Endodermal cell (in vitro differentiated cells): ENCODE measurements at regions not wholly inside any gene's neighbourhood (a gene's known extent, or its start where the extent isn't known, plus 50 kb on each side); places are given as distances from the start of the nearest gene placed in this dataset.

Source experiments
- DNase-seq: peaks from one replicate; pipeline ENCODE4 v3.0.0-alpha.2; 2017
- H3K27ac ChIP-seq: 2 replicates; pipeline ENCODE4 v1.5.1; 2013; ENCODE audit warnings: mild to moderate bottlenecking, low read depth, low read length, moderate library complexity
- H3K27me3 ChIP-seq: 2 replicates; pipeline ENCODE4 v1.6.1; 2013; ENCODE audit warnings: mild to moderate bottlenecking, low read length, moderate library complexity; ENCODE audit not compliant: insufficient read depth, control insufficient read depth, poor library complexity, severe bottlenecking
- H3K36me3 ChIP-seq: 2 replicates; pipeline ENCODE4 v1.7.0; 2013; ENCODE audit warnings: mild to moderate bottlenecking, low read length, moderate library complexity; ENCODE audit not compliant: control insufficient read depth, insufficient read depth
- H3K4me1 ChIP-seq: one replicate; pipeline ENCODE4 v1.7.0; 2013; ENCODE audit warnings: low read length; ENCODE audit not compliant: control insufficient read depth, insufficient read depth
- H3K4me3 ChIP-seq: 2 replicates; pipeline ENCODE4 v1.5.1; 2013; ENCODE audit warnings: mild to moderate bottlenecking, low read length, moderate library complexity
- H3K9ac ChIP-seq: 2 replicates; pipeline ENCODE4 v1.6.1; 2013; ENCODE audit warnings: mild to moderate bottlenecking, low read length, moderate library complexity; ENCODE audit not compliant: poor library complexity, severe bottlenecking; ENCODE audit errors: extremely low read depth
- H3K9me3 ChIP-seq: 2 replicates; pipeline ENCODE4 v1.6.1; 2013; ENCODE audit warnings: mild to moderate bottlenecking, low read length, moderate library complexity; ENCODE audit not compliant: control insufficient read depth
- H3K27ac Mint-ChIP-seq: 2 replicates; pipeline ENCODE4 v1.8.0; 2020; ENCODE audit warnings: mixed read lengths
- H3K27me3 Mint-ChIP-seq: 2 replicates; pipeline ENCODE4 v1.8.0; 2021; ENCODE audit warnings: mild to moderate bottlenecking, mixed read lengths; ENCODE audit not compliant: insufficient read depth
- H3K36me3 Mint-ChIP-seq: 2 replicates; pipeline ENCODE4 v1.8.0; 2020; ENCODE audit warnings: low read depth, mixed read lengths
- H3K4me1 Mint-ChIP-seq: 2 replicates; pipeline ENCODE4 v1.8.0; 2020; ENCODE audit warnings: mixed read lengths
- H3K4me3 Mint-ChIP-seq: 2 replicates; pipeline ENCODE4 v1.8.0; 2020; ENCODE audit warnings: mild to moderate bottlenecking, moderate library complexity, mixed read lengths
- H3K9me3 Mint-ChIP-seq: 2 replicates; pipeline ENCODE4 v1.8.0; 2020; ENCODE audit warnings: mild to moderate bottlenecking, mixed read lengths
- WGBS, 2 experiments: methylation state at CpG; one replicate each; pipeline versions ENCODE4 v1.1.5 to v1.1.7; 2013; ENCODE audit warnings: missing lambda C conversion rate in 2 of 2, mixed read lengths in 1 of 2; ENCODE audit not compliant: insufficient coverage in 1 of 2, insufficient read length in 1 of 2; 5-methylcytosine and 5-hydroxymethylcytosine counted together
- TF ChIP-seq, protein P1 (sequence below): fragments of 200-600 bp; sonication (generic); conservative IDR thresholded peaks from 2 replicates; pipeline ENCODE4 v1.5.0; 2021; ENCODE audit warnings: antibody characterized with exemption, mild to moderate bottlenecking

GRCh38 chr7:121624958-121625357 lies 228.8 kb upstream of the FAM3C start:
- WGBS, 2 experiments, result 80 to 91% methylated on average over 1 to 3 of the region's 3 CpGs
- Histone ChIP-seq H3K9ac (no peak overlapping the region), H3K4me3 (no peak overlapping the region), H3K27me3 (no peaks in the 10 kb centered on the region), H3K4me1 (no peaks in the 10 kb centered on the region), H3K27ac (no peak overlapping the region), H3K36me3 (no peaks in the 10 kb centered on the region), H3K9me3 (no peaks in the 10 kb centered on the region)
- no peak for DNase-seq
- H3K4me1 Mint-ChIP-seq, result peaks cover 11% of the 10 kb centered on the region
- no peaks in the 10 kb centered on the region for H3K36me3 Mint-ChIP-seq
- TF ChIP-seq, protein P1, sequence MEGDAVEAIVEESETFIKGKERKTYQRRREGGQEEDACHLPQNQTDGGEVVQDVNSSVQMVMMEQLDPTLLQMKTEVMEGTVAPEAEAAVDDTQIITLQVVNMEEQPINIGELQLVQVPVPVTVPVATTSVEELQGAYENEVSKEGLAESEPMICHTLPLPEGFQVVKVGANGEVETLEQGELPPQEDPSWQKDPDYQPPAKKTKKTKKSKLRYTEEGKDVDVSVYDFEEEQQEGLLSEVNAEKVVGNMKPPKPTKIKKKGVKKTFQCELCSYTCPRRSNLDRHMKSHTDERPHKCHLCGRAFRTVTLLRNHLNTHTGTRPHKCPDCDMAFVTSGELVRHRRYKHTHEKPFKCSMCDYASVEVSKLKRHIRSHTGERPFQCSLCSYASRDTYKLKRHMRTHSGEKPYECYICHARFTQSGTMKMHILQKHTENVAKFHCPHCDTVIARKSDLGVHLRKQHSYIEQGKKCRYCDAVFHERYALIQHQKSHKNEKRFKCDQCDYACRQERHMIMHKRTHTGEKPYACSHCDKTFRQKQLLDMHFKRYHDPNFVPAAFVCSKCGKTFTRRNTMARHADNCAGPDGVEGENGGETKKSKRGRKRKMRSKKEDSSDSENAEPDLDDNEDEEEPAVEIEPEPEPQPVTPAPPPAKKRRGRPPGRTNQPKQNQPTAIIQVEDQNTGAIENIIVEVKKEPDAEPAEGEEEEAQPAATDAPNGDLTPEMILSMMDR, result peak; percentile 28
- H3K27ac Mint-ChIP-seq, result no peak overlapping the region
- no peaks in the 10 kb centered on the region for H3K27me3 Mint-ChIP-seq
- no peak overlapping the region for H3K4me3 Mint-ChIP-seq
- no peaks in the 10 kb centered on the region for H3K9me3 Mint-ChIP-seq

DNA sequence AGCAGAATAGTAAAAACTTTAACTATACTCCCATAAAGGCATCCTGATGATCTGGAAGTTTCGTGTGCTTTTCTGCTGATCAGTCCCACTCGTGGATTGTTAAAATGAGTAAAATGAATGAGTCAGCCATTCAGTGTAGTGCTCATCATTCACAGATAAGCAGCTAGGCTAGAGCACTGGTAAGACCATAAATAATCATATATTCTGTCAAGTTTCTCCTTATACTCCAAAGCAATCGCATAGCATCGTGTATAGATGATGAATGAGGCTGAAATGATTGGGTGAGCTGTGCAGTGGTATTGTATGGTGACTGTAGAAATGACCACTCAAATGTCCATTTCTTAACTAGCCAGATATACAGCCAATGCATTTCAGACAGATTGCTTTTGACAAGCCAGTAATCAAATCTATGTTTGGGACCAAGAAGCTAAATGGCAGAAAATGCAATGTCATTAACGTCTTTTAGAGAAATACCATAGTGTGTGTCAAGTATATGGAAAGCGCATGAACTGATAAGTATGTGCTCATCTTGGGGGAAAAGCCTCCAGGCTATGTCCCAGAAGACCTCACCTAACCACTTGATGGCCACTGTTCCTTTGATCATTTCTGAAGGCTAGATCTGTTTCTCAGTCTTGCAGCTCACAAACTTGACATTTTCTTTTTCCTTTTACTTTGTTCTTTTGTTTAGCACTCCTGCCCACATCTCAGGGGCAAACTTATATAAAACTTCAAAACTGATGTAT lies 227.2 kb upstream of the FAM3C start:
- H3K9me3 Mint-ChIP-seq, result no peaks in the 10 kb centered on the region

GRCh38 chr7:121621937-121622336 lies 225.8 kb upstream of the FAM3C start:
- H3K9me3 Mint-ChIP-seq, result peaks cover 12% of the 10 kb centered on the region
- H3K27me3 Mint-ChIP-seq, result no peaks in the 10 kb centered on the region
- H3K27ac Mint-ChIP-seq, result no peak overlapping the region
- WGBS, 2 experiments, result 90% methylated on average over 3 of the region's 4 CpGs; no CpG with 5 or more reads in 1 of the 2 experiments
- peaks cover 7% of the 10 kb centered on the region for H3K36me3 Mint-ChIP-seq
- no peaks in the 10 kb centered on the region for H3K36me3 ChIP-seq
- H3K9me3 ChIP-seq, result peaks cover 11% of the 10 kb centered on the region
- TF ChIP-seq, protein P1, result no peak
- H3K27ac ChIP-seq, result no peak overlapping the region
- H3K4me3 ChIP-seq, result no peak overlapping the region
- H3K4me3 Mint-ChIP-seq, result no peak overlapping the region
- no peak overlapping the region for H3K9ac ChIP-seq
- H3K4me1 Mint-ChIP-seq, result peaks cover 11% of the 10 kb centered on the region
- no peaks in the 10 kb centered on the region for H3K4me1 ChIP-seq
- H3K27me3 ChIP-seq, result no peaks in the 10 kb centered on the region
- no peak for DNase-seq

More for the DNA sequence above, 227.2 kb upstream of the FAM3C start:
- H3K4me3 ChIP-seq, result no peak overlapping the region
- H3K4me1 Mint-ChIP-seq, result peaks cover 11% of the 10 kb centered on the region
- 81 to 90% methylated on average over 2 to 6 of the region's 6 CpGs for WGBS, 2 experiments
- H3K27me3 Mint-ChIP-seq, result no peaks in the 10 kb centered on the region
- no peak for DNase-seq
- no peaks in the 10 kb centered on the region for H3K36me3 Mint-ChIP-seq
- TF ChIP-seq, protein P1, result no peak
- no peaks in the 10 kb centered on the region for H3K27me3 ChIP-seq
- H3K27ac ChIP-seq, result no peak overlapping the region
- H3K9ac ChIP-seq, result no peak overlapping the region
- H3K4me3 Mint-ChIP-seq, result no peak overlapping the region
- no peak overlapping the region for H3K27ac Mint-ChIP-seq
- H3K9me3 ChIP-seq, result no peaks in the 10 kb centered on the region
- H3K36me3 ChIP-seq, result no peaks in the 10 kb centered on the region
- no peaks in the 10 kb centered on the region for H3K4me1 ChIP-seq
